HepG2 (cell line): ENCODE measurements at regions not wholly inside any gene's neighbourhood (a gene's known extent, or its start where the extent isn't known, plus 50 kb on each side); places are given as distances from the start of the nearest gene placed in this dataset.

ENCODE experiments used
- ATAC-seq: fragments of 200-7000 bp; cut with Tn5 transposase; 3 replicates; pipeline ENCODE4 v1.9.1; 2020; ENCODE audit warnings: mild to moderate bottlenecking, moderate library complexity
- BruUV-seq: library from RNA; stranded (reverse); fragments of 400-500 nt; replicated peaks from 2 replicates; lab custom pipeline; 2021; lab: Mats Ljungman, UMichigan
- CTCF ChIA-PET: fragments of 300-600 bp; formaldehyde crosslinking; extraction: SDS; loops from one replicate; lab custom pipeline; 2021; ENCODE audit warnings: low total read pairs, inconsistent platforms, low intra/inter-chr PET ratio; lab: Yijun Ruan, JAX
- POLR2A ChIA-PET: fragments of 350-600 bp; sonication (Branson Sonifier 250); formaldehyde crosslinking; loops from one replicate; lab custom pipeline; 2020; ENCODE audit warnings: antibody characterized with exemption, inconsistent platforms; lab: Yijun Ruan, JAX
- DNase-seq: peaks from one replicate; pipeline ENCODE4 v3.0.0-alpha.2; 2015; ENCODE audit warnings: low spot score
- FAIRE-seq: peaks from 3 replicates; lab custom pipeline; 2011; peaks lifted over from hg19 to GRCh38; lab: Jason Lieb, UNC
- H2AFZ ChIP-seq: one replicate; pipeline ENCODE4 v1.6.1; 2011; ENCODE audit warnings: low read length, inconsistent platforms
- H3K27ac ChIP-seq: fragments of 300-600 bp; 3 replicates; pipeline ENCODE4 v1.8.0; 2011; ENCODE audit warnings: mixed run types, mild to moderate bottlenecking, mixed read lengths, low read length, inconsistent platforms; ENCODE audit not compliant: insufficient read depth; ENCODE audit errors: extremely low read length
- H3K27me3 ChIP-seq, 2 experiments: fragments of 200-600 bp in 1 of 2; 2 replicates in 1 of 2; 3 replicates in 1 of 2; pipeline versions ENCODE4 v1.6.0 to v1.8.0; 2011; ENCODE audit warnings: low read length in 2 of 2, mild to moderate bottlenecking in 2 of 2, moderate library complexity in 2 of 2, inconsistent platforms in 1 of 2; ENCODE audit not compliant: insufficient read depth in 2 of 2, control insufficient read depth in 1 of 2
- H3K36me3 ChIP-seq, 2 experiments: fragments of 200-600 bp in 1 of 2; replicated peaks in 1 of 2; 2 replicates in 1 of 2; 3 replicates in 1 of 2; pipeline versions ENCODE4 v1.5.1 to v1.8.0; 2011; ENCODE audit warnings: low read length in 2 of 2, inconsistent platforms in 1 of 2; ENCODE audit not compliant: insufficient read depth in 2 of 2, control insufficient read depth in 1 of 2
- H3K4me1 ChIP-seq: 2 replicates; pipeline ENCODE4 v1.5.1; 2012; ENCODE audit warnings: low read length, inconsistent platforms; ENCODE audit not compliant: insufficient read depth
- H3K4me2 ChIP-seq: 2 replicates; pipeline ENCODE4 v1.6.0; 2011; ENCODE audit warnings: low read depth, low read length, inconsistent platforms
- H3K4me3 ChIP-seq, 3 experiments: fragments of 200-600 bp in 1 of 3; sonication (generic), shearing (Covaris generic) in 1 of 3; replicated peaks in 1 of 3; 2 replicates each; pipeline ENCODE4 v1.5.1; 2011 to 2016; ENCODE audit warnings: low read length in 3 of 3, inconsistent platforms in 2 of 3, low read depth in 2 of 3, mild to moderate bottlenecking in 2 of 3, control low read depth in 1 of 3, mixed read lengths in 1 of 3; ENCODE audit not compliant: insufficient read depth in 1 of 3
- H3K79me2 ChIP-seq: one replicate; pipeline ENCODE4 v1.6.1; 2011; ENCODE audit warnings: low read length, inconsistent platforms; ENCODE audit not compliant: insufficient read depth
- H3K9ac ChIP-seq: 2 replicates; pipeline ENCODE4 v1.6.0; 2011; ENCODE audit warnings: mild to moderate bottlenecking, low read depth, low read length, inconsistent platforms; ENCODE audit not compliant: insufficient read depth
- H3K9me3 ChIP-seq: 2 replicates; pipeline ENCODE4 v1.5.1; 2012; ENCODE audit warnings: mild to moderate bottlenecking, low read length
- H4K20me1 ChIP-seq: 2 replicates; pipeline ENCODE4 v1.6.0; 2011; ENCODE audit warnings: inconsistent platforms, mild to moderate bottlenecking, low read length, moderate library complexity; ENCODE audit not compliant: insufficient read depth
- AFF4 ChIP-seq: sonication (generic); formaldehyde crosslinking; IDR thresholded peaks from 2 replicates; pipeline ENCODE4 v1.4.0; 2020; ENCODE audit warnings: missing genetic modification reagents
- ARID4A ChIP-seq: sonication (generic); formaldehyde crosslinking; IDR thresholded peaks from 2 replicates; pipeline ENCODE4 v1.5.0; 2020; ENCODE audit warnings: mild to moderate bottlenecking, missing genetic modification reagents, borderline replicate concordance
- ATF4 ChIP-seq, 2 experiments: fragments of 450-650 bp in 1 of 2; sonication (generic) in 1 of 2; formaldehyde crosslinking; IDR thresholded peaks; 2 replicates each; pipeline versions ENCODE4 v1.5.0 to v1.8.0; 2020 to 2022; ENCODE audit warnings: mild to moderate bottlenecking in 1 of 2, missing genetic modification reagents in 1 of 2
- ELF3 ChIP-seq: IDR thresholded peaks from 2 replicates; pipeline ENCODE4 v1.6.1; 2016; ENCODE audit warnings: missing genetic modification reagents, missing compliant biosample characterization
- ELK4 ChIP-seq: sonication (generic); formaldehyde crosslinking; IDR thresholded peaks from 2 replicates; pipeline ENCODE4 v1.9.0; 2021; ENCODE audit warnings: missing genetic modification reagents, borderline replicate concordance
- NR2C2 ChIP-seq: sonication (generic); formaldehyde crosslinking; IDR thresholded peaks from 2 replicates; pipeline ENCODE4 v1.4.0; 2020; ENCODE audit warnings: missing genetic modification reagents, mild to moderate bottlenecking, moderate library complexity, borderline replicate concordance
- ZNF205 ChIP-seq: IDR thresholded peaks from 2 replicates; pipeline ENCODE4 v1.6.1; 2018; ENCODE audit warnings: missing biosample characterization, missing genetic modification reagents
- whole genome bisulfite sequencing: methylation state at CpG from one replicate; pipeline ENCODE4 v1.1.6; 2017; ENCODE audit warnings: low lambda C conversion rate; 5-methylcytosine and 5-hydroxymethylcytosine counted together
- in situ Hi-C: cut with HindIII; loops from 2 replicates; pipeline ENCODE4 v1.10.0; 2017; ENCODE audit warnings: low pct_unique_long_range_greater_than_20kb; ENCODE audit not compliant: extremely low pct_ligation_motif_present
- intact Hi-C: fragments of 100-400 bp; cut with micrococcal nuclease; formaldehyde crosslinking; loops from one replicate; pipeline ENCODE4 v1.10.0; 2022; ENCODE audit not compliant: unreplicated experiment

GRCh38 chr9:10703139-10703538 is 90.3 kb upstream of the PTPRD start (continued):
- no peak for TF ChIP-seq ARID4A (CRISPR knock-in tag)

- Histone ChIP-seq H3K4me2 (no peak overlapping the region), H3K4me1 (no peaks in the 10 kb centered on the region)
- ATAC-seq = no peak
These were observed 91.9 kb upstream of the PTPRD start for GRCh38 chr9:10704720-10705119.

GRCh38 chr9:10705383-10705782 is 92.6 kb upstream of the PTPRD start:
- Histone ChIP-seq H2AFZ (no peak overlapping the region), H3K4me3 (no peak overlapping the region), H4K20me1 (no peaks in the 10 kb centered on the region), H3K9ac (no peak overlapping the region), H3K4me2 (no peak overlapping the region), H3K9me3 (peaks cover 52% of the 10 kb centered on the region), H3K36me3 (no peaks in the 10 kb centered on the region), H3K79me2 (no peaks in the 10 kb centered on the region), H3K27ac (no peak overlapping the region), H3K27me3 (no peaks in the 10 kb centered on the region), H3K4me1 (no peaks in the 10 kb centered on the region)
- ChIA-PET CTCF (no interaction called here), POLR2A (no interaction called here)
- ATAC-seq = no peak
- WGBS = 0% methylated on average over 1 of the region's 1 CpG
- intact Hi-C loops (no loop called here), in situ Hi-C loops (no loop called here)
- FAIRE-seq = no peak
- no TSS peak for BruUV-seq
- no peak for DNase-seq
- TF ChIP-seq ELK4 (CRISPR knock-in tag) = no peak
- no peak for TF ChIP-seq AFF4
- no peak for TF ChIP-seq NR2C2 (CRISPR knock-in tag)
- no peak for TF ChIP-seq ATF4 (CRISPR knock-in tag; IDR thresholded peaks at IDR 0.05)

More at GRCh38 chr9:10704720-10705119, 91.9 kb upstream of the PTPRD start:
- Histone ChIP-seq H3K4me3 (no peak overlapping the region), H2AFZ (no peak overlapping the region), H3K9ac (no peak overlapping the region), H3K36me3 (no peaks in the 10 kb centered on the region), H3K27ac (no peak overlapping the region), H3K27me3 (no peaks in the 10 kb centered on the region), H3K9me3 (peaks cover 57% of the 10 kb centered on the region), H3K79me2 (no peaks in the 10 kb centered on the region), H4K20me1 (no peaks in the 10 kb centered on the region)
- intact Hi-C loops (no loop called here), in situ Hi-C loops (no loop called here)
- TF ChIP-seq ELF3 (CRISPR knock-in tag) (no peak), ZNF205 (CRISPR knock-in tag) (no peak)
- ChIA-PET POLR2A (no interaction called here), CTCF (no interaction called here)
- FAIRE-seq = no peak
- DNase-seq = no peak
- no TSS peak for BruUV-seq
